Caco-2 (cell line): ENCODE measurements at regions not wholly inside any gene's neighbourhood (a gene's known extent, or its start where the extent isn't known, plus 50 kb on each side); places are given as distances from the start of the nearest gene placed in this dataset.

Experiments
- BruUV-seq: library from RNA; stranded (reverse); fragments of 400-500 nt; replicated peaks from 2 replicates; lab custom pipeline; 2021; lab: Mats Ljungman, UMichigan
- CTCF ChIA-PET: fragments of 300-600 bp; sonication (Branson Sonifier 250); formaldehyde crosslinking; loops from one replicate; lab custom pipeline; 2022; ENCODE audit warnings: antibody characterized with exemption; lab: Charles Lee
- POLR2A ChIA-PET: fragments of 300-600 bp; sonication (Branson Sonifier 250); formaldehyde crosslinking; loops from one replicate; lab custom pipeline; 2022; ENCODE audit warnings: antibody characterized with exemption; lab: Charles Lee
- DNase-seq, 2 experiments: peaks; one replicate each; pipeline versions ENCODE4 v3.0.0 to v3.0.0-alpha.2; 2020 to 2022
- H3K27me3 ChIP-seq: replicated peaks from 2 replicates; pipeline ENCODE4 v1.6.0; 2011; ENCODE audit warnings: low read length; ENCODE audit not compliant: control insufficient read depth, insufficient read depth
- H3K36me3 ChIP-seq: 2 replicates; pipeline ENCODE4 v1.5.1; 2011; ENCODE audit warnings: low read length; ENCODE audit not compliant: control insufficient read depth, insufficient read depth
- H3K4me1 ChIP-seq: fragments of 250-450 bp; sonication (Bioruptor Pico); 2 replicates; pipeline ENCODE4 v1.5.1; 2020; ENCODE audit warnings: mild to moderate bottlenecking
- H3K4me3 ChIP-seq: 2 replicates; pipeline ENCODE4 v1.5.1; 2011; ENCODE audit warnings: low read depth, mild to moderate bottlenecking, control low read depth, low read length
- H3K9me3 ChIP-seq: fragments of 250-450 bp; sonication (Bioruptor Pico); 2 replicates; pipeline ENCODE4 v1.5.1; 2020; ENCODE audit warnings: mild to moderate bottlenecking, moderate library complexity
- H3K27ac Mint-ChIP-seq: one replicate; pipeline ENCODE4 v1.8.0; 2022; ENCODE audit warnings: mixed read lengths; ENCODE audit not compliant: unreplicated experiment
- H3K27me3 Mint-ChIP-seq: one replicate; pipeline ENCODE4 v1.8.0; 2022; ENCODE audit warnings: mixed read lengths; ENCODE audit not compliant: insufficient read depth, unreplicated experiment
- H3K36me3 Mint-ChIP-seq: one replicate; pipeline ENCODE4 v1.8.0; 2022; ENCODE audit warnings: mild to moderate bottlenecking, mixed read lengths; ENCODE audit not compliant: insufficient read depth, unreplicated experiment
- H3K4me1 Mint-ChIP-seq: one replicate; pipeline ENCODE4 v1.8.0; 2022; ENCODE audit warnings: low read depth, mixed read lengths; ENCODE audit not compliant: unreplicated experiment
- H3K4me3 Mint-ChIP-seq: one replicate; pipeline ENCODE4 v1.8.0; 2022; ENCODE audit warnings: mild to moderate bottlenecking, moderate library complexity, mixed read lengths; ENCODE audit not compliant: unreplicated experiment
- H3K9me3 Mint-ChIP-seq: one replicate; pipeline ENCODE4 v1.8.0; 2022; ENCODE audit warnings: mixed read lengths; ENCODE audit not compliant: unreplicated experiment
- CTCF ChIP-seq, 2 experiments: fragments of 200-600 bp in 1 of 2; IDR thresholded peaks; 1 replicate in 1 of 2; 2 replicates in 1 of 2; pipeline versions ENCODE4 v1.5.1 to v1.8.0; 2011 to 2022; ENCODE audit warnings: antibody characterized with exemption in 1 of 2, control low read depth in 1 of 2, inconsistent platforms in 1 of 2, low read depth in 1 of 2, low read length in 1 of 2, mild to moderate bottlenecking in 1 of 2, moderate library complexity in 1 of 2; ENCODE audit not compliant: insufficient read depth in 1 of 2, severe bottlenecking in 1 of 2, unreplicated experiment in 1 of 2
- intact Hi-C: fragments of 100-400 bp; cut with micrococcal nuclease; formaldehyde crosslinking; loops from one replicate; pipeline ENCODE4 v1.10.0; 2022; ENCODE audit not compliant: unreplicated experiment

- no TSS peak for BruUV-seq
- Mint-ChIP-seq H3K36me3 (no peaks in the 10 kb centered on the region), H3K9me3 (peaks cover 8% of the 10 kb centered on the region), H3K27ac (no peak overlapping the region), H3K27me3 (no peaks in the 10 kb centered on the region), H3K4me3 (no peak overlapping the region), H3K4me1 (no peaks in the 10 kb centered on the region)
- CTCF ChIA-PET, result no interaction called here
- H3K27me3 ChIP-seq, result no peaks in the 10 kb centered on the region
- H3K36me3 ChIP-seq, result no peaks in the 10 kb centered on the region
- intact Hi-C loops, result no loop called here
- H3K4me1 ChIP-seq, result peaks cover 22% of the 10 kb centered on the region
- no peak for DNase-seq
- H3K4me3 ChIP-seq, result no peak overlapping the region
- POLR2A ChIA-PET, result no interaction called here
- H3K9me3 ChIP-seq, result no peaks in the 10 kb centered on the region
- no peak for TF ChIP-seq CTCF (IDR thresholded peaks at IDR 0.05; ENCODE audit: insufficient read depth in 1 of 2, low read depth in 1 of 2, low read length in 1 of 2, severe bottlenecking in 1 of 2, unreplicated experiment in 1 of 2)
Measured at GRCh38 chr3:105959851-105960250, 91.0 kb upstream of the CBLB start.

GRCh38 chr3:105960381-105960780, 91.6 kb upstream of the CBLB start:
- intact Hi-C loops, result no loop called here
- H3K27ac Mint-ChIP-seq, result no peak overlapping the region
- H3K4me3 Mint-ChIP-seq, result no peak overlapping the region
- Histone ChIP-seq H3K36me3 (no peaks in the 10 kb centered on the region), H3K27me3 (no peaks in the 10 kb centered on the region), H3K9me3 (no peaks in the 10 kb centered on the region), H3K4me1 (peaks cover 22% of the 10 kb centered on the region), H3K4me3 (no peak overlapping the region)
- CTCF ChIA-PET, result no interaction called here
- peaks cover 8% of the 10 kb centered on the region for H3K9me3 Mint-ChIP-seq
- POLR2A ChIA-PET, result no interaction called here
- DNase-seq, result no peak
- TF ChIP-seq CTCF (IDR thresholded peaks at IDR 0.05; ENCODE audit: insufficient read depth in 1 of 2, low read depth in 1 of 2, low read length in 1 of 2, severe bottlenecking in 1 of 2, unreplicated experiment in 1 of 2), result no peak
- BruUV-seq, result no TSS peak
- H3K36me3 Mint-ChIP-seq, result no peaks in the 10 kb centered on the region
- H3K4me1 Mint-ChIP-seq, result no peaks in the 10 kb centered on the region
- no peaks in the 10 kb centered on the region for H3K27me3 Mint-ChIP-seq

GRCh38 chr3:105963161-105963560, 94.3 kb upstream of the CBLB start:
- Histone ChIP-seq H3K36me3 (no peaks in the 10 kb centered on the region), H3K27me3 (no peaks in the 10 kb centered on the region), H3K4me1 (peaks cover 9% of the 10 kb centered on the region), H3K4me3 (no peak overlapping the region), H3K9me3 (no peaks in the 10 kb centered on the region)
- no peak for DNase-seq
- Mint-ChIP-seq H3K9me3 (peaks cover 8% of the 10 kb centered on the region), H3K4me1 (no peaks in the 10 kb centered on the region), H3K4me3 (no peak overlapping the region), H3K27me3 (no peaks in the 10 kb centered on the region), H3K27ac (no peak overlapping the region), H3K36me3 (no peaks in the 10 kb centered on the region)
- intact Hi-C loops, result no loop called here
- no TSS peak for BruUV-seq
- no peak for TF ChIP-seq CTCF (IDR thresholded peaks at IDR 0.05; ENCODE audit: insufficient read depth in 1 of 2, low read depth in 1 of 2, low read length in 1 of 2, severe bottlenecking in 1 of 2, unreplicated experiment in 1 of 2)
- POLR2A ChIA-PET, result no interaction called here
- CTCF ChIA-PET, result no interaction called here
